ENCODE measurements at regions not wholly inside any gene's neighbourhood (a gene's known extent, or its start where the extent isn't known, plus 50 kb on each side); places are given as distances from the start of the nearest gene placed in this dataset.
"Not testable (repeated sequence)": the region's sequence is repeated elsewhere in the genome, so short reads cannot be mapped to it uniquely, and the experiment has no call there.

GRCh38 chr10:8379906-8380832 is 325.7 kb downstream of the GATA3 start:
- DNase-seq (ENCODE audit: low read depth in 2 of 2), result no peak

GRCh38 chr10:8380833-8381496 is 326.5 kb downstream of the GATA3 start:
- no peak for DNase-seq (ENCODE audit: low read depth in 2 of 2)

- no peak for DNase-seq (ENCODE audit: low read depth in 2 of 2)
These were observed 332.3 kb downstream of the GATA3 start for GRCh38 chr10:8386781-8387180.

- DNase-seq (ENCODE audit: low read depth in 2 of 2), result no peak
These were observed 335.1 kb downstream of the GATA3 start for GRCh38 chr10:8389630-8390029.

GRCh38 chr10:8392216-8392615 is 337.7 kb downstream of the GATA3 start:
- no peak for DNase-seq (ENCODE audit: low read depth in 2 of 2)

GRCh38 chr10:8393531-8393930 is 339.0 kb downstream of the GATA3 start:
- DNase-seq (ENCODE audit: low read depth in 2 of 2), result no peak

GRCh38 chr10:8396675-8397074 is 342.2 kb downstream of the GATA3 start:
- DNase-seq (ENCODE audit: low read depth in 2 of 2), result no peak

- no peak for DNase-seq (ENCODE audit: low read depth in 2 of 2)
These were observed 344.3 kb downstream of the GATA3 start for GRCh38 chr10:8398771-8399170.

- no peak for DNase-seq (ENCODE audit: low read depth in 2 of 2)
These were observed 345.7 kb downstream of the GATA3 start for GRCh38 chr10:8400151-8400550.

- DNase-seq (ENCODE audit: low read depth in 2 of 2), result no peak
These were observed 346.4 kb downstream of the GATA3 start for GRCh38 chr10:8400892-8401291.

- DNase-seq (ENCODE audit: low read depth in 2 of 2), result no peak
These were observed 347.0 kb downstream of the GATA3 start for GRCh38 chr10:8401531-8401930.

GRCh38 chr10:8402576-8402975 is 348.1 kb downstream of the GATA3 start:
- peak in 1 of 2 donors; percentile 16 for DNase-seq (ENCODE audit: low read depth in 2 of 2)

GRCh38 chr10:8403711-8404371 is 349.4 kb downstream of the GATA3 start:
- no peak for DNase-seq (ENCODE audit: low read depth in 2 of 2)

GRCh38 chr10:8404721-8405120 is 350.2 kb downstream of the GATA3 start:
- DNase-seq (ENCODE audit: low read depth in 2 of 2), result peak in 1 of 2 donors; percentile 15

GRCh38 chr10:8405596-8405995 is 351.1 kb downstream of the GATA3 start:
- no peak for DNase-seq (ENCODE audit: low read depth in 2 of 2)

- DNase-seq (ENCODE audit: low read depth in 2 of 2), result no peak
These were observed 353.1 kb downstream of the GATA3 start for GRCh38 chr10:8407501-8408021.

GRCh38 chr10:8410506-8410905 is 356.0 kb downstream of the GATA3 start:
- no peak for DNase-seq (ENCODE audit: low read depth in 2 of 2)

- DNase-seq (ENCODE audit: low read depth in 2 of 2), result no peak
These were observed 358.1 kb downstream of the GATA3 start for GRCh38 chr10:8412541-8412940.

GRCh38 chr10:8415029-8415428 is 360.5 kb downstream of the GATA3 start:
- DNase-seq (ENCODE audit: low read depth in 2 of 2), result not testable (repeated sequence)

GRCh38 chr10:8416192-8416701 is 361.8 kb downstream of the GATA3 start:
- no peak for DNase-seq (ENCODE audit: low read depth in 2 of 2)

GRCh38 chr10:8416760-8417159 is 362.3 kb downstream of the GATA3 start:
- no peak for DNase-seq (ENCODE audit: low read depth in 2 of 2)

- DNase-seq (ENCODE audit: low read depth in 2 of 2), result no peak
These were observed 363.1 kb downstream of the GATA3 start for GRCh38 chr10:8417631-8418030.
